OCI-LY1 (cell line): ENCODE measurements at regions not wholly inside any gene's neighbourhood (a gene's known extent, or its start where the extent isn't known, plus 50 kb on each side); places are given as distances from the start of the nearest gene placed in this dataset.

ENCODE experiments used
- H2AFZ ChIP-seq: fragments of 200-600 bp; sonication (generic), shearing (Covaris generic); 2 replicates; pipeline ENCODE4 v1.6.0; 2014; ENCODE audit warnings: antibody characterized with exemption, mild to moderate bottlenecking, low read length
- H3F3A ChIP-seq: fragments of 200-600 bp; sonication (generic), shearing (Covaris generic); 2 replicates; pipeline ENCODE4 v1.6.0; 2014; ENCODE audit warnings: mild to moderate bottlenecking, antibody characterized with exemption, low read length, moderate library complexity; ENCODE audit not compliant: insufficient read depth
- H3K27ac ChIP-seq: fragments of 200-600 bp; sonication (generic); 2 replicates; pipeline ENCODE4 v1.5.1; 2014; ENCODE audit warnings: low read length, mixed run types, mild to moderate bottlenecking, low read depth; ENCODE audit not compliant: poor library complexity, severe bottlenecking
- H3K27me3 ChIP-seq: fragments of 200-600 bp; sonication (generic); 2 replicates; pipeline ENCODE4 v1.6.0; 2014; ENCODE audit warnings: antibody characterized with exemption, mild to moderate bottlenecking, low read length, moderate library complexity; ENCODE audit not compliant: insufficient read depth
- H3K36me3 ChIP-seq: fragments of 200-600 bp; sonication (generic); 2 replicates; pipeline ENCODE4 v1.6.1; 2014; ENCODE audit warnings: mild to moderate bottlenecking, antibody characterized with exemption, low read length, moderate library complexity, mixed read lengths; ENCODE audit not compliant: insufficient read depth
- H3K4me1 ChIP-seq: fragments of 200-600 bp; sonication (generic); 2 replicates; pipeline ENCODE4 v1.5.1; 2014; ENCODE audit warnings: mild to moderate bottlenecking, low read length, moderate library complexity; ENCODE audit not compliant: insufficient read depth, severe bottlenecking
- H3K4me2 ChIP-seq: fragments of 200-600 bp; sonication (generic), shearing (Covaris generic); 2 replicates; pipeline ENCODE4 v1.6.1; 2014; ENCODE audit warnings: low read length
- H3K4me3 ChIP-seq: fragments of 200-600 bp; sonication (generic); 2 replicates; pipeline ENCODE4 v1.5.1; 2014; ENCODE audit warnings: low read length, low read depth, mild to moderate bottlenecking, mixed read lengths; ENCODE audit not compliant: poor library complexity, severe bottlenecking
- H3K79me2 ChIP-seq: fragments of 200-600 bp; shearing (Covaris generic); 2 replicates; pipeline ENCODE4 v1.6.1; 2016; ENCODE audit warnings: mixed run types, low read length, mixed read lengths; ENCODE audit not compliant: insufficient read depth
- H3K9ac ChIP-seq: fragments of 200-600 bp; sonication (generic), shearing (Covaris generic); 2 replicates; pipeline ENCODE4 v1.6.1; 2014; ENCODE audit warnings: mild to moderate bottlenecking, low read length, mixed read lengths
- H3K9me2 ChIP-seq: fragments of 200-600 bp; sonication (generic), shearing (Covaris generic); 2 replicates; pipeline ENCODE4 v1.6.1; 2014; ENCODE audit warnings: low read depth, mild to moderate bottlenecking, low read length, mixed read lengths
- H3K9me3 ChIP-seq: fragments of 200-600 bp; shearing (Covaris generic); 2 replicates; pipeline ENCODE4 v1.6.1; 2014; ENCODE audit warnings: low read length, mixed read lengths
- H4K20me1 ChIP-seq: fragments of 200-600 bp; sonication (generic), shearing (Covaris generic); 2 replicates; pipeline ENCODE4 v1.6.0; 2016; ENCODE audit warnings: mild to moderate bottlenecking, low read length; ENCODE audit not compliant: insufficient read depth
- CTCF ChIP-seq: fragments of 200-600 bp; sonication (generic), shearing (Covaris generic); IDR thresholded peaks from 2 replicates; pipeline ENCODE4 v1.5.1; 2017; ENCODE audit warnings: mild to moderate bottlenecking, antibody characterized with exemption, low read length, moderate library complexity, mixed read lengths
- EZH2 ChIP-seq: fragments of 200-600 bp; sonication (generic), shearing (Covaris generic); IDR thresholded peaks from 2 replicates; pipeline ENCODE4 v1.8.0; 2017; ENCODE audit warnings: borderline replicate concordance, mixed run types, mild to moderate bottlenecking, antibody characterized with exemption, low read length, moderate library complexity, mixed read lengths

GRCh38 chr11:103727262-103727661 lies 309.2 kb upstream of the DDI1 start:
- H4K20me1 ChIP-seq = no peaks in the 10 kb centered on the region
- no peaks in the 10 kb centered on the region for H3K79me2 ChIP-seq
- no peaks in the 10 kb centered on the region for H3K27me3 ChIP-seq
- H3K9ac ChIP-seq = no peak overlapping the region
- H3K4me3 ChIP-seq = no peak overlapping the region
- H3K9me2 ChIP-seq = no peaks in the 10 kb centered on the region
- TF ChIP-seq EZH2 = no peak
- no peak for TF ChIP-seq CTCF
- H2AFZ ChIP-seq = no peak overlapping the region
- H3K9me3 ChIP-seq = no peaks in the 10 kb centered on the region
- H3F3A ChIP-seq = no peaks in the 10 kb centered on the region
- H3K27ac ChIP-seq = no peak overlapping the region
- no peaks in the 10 kb centered on the region for H3K4me1 ChIP-seq
- H3K4me2 ChIP-seq = no peak overlapping the region
- no peaks in the 10 kb centered on the region for H3K36me3 ChIP-seq

- Histone ChIP-seq H3K4me3 (no peak overlapping the region), H3F3A (no peaks in the 10 kb centered on the region), H3K4me1 (no peaks in the 10 kb centered on the region), H3K27me3 (no peaks in the 10 kb centered on the region), H2AFZ (no peak overlapping the region), H4K20me1 (no peaks in the 10 kb centered on the region), H3K4me2 (no peak overlapping the region), H3K9ac (no peak overlapping the region), H3K9me2 (no peaks in the 10 kb centered on the region), H3K9me3 (no peaks in the 10 kb centered on the region), H3K36me3 (no peaks in the 10 kb centered on the region), H3K79me2 (no peaks in the 10 kb centered on the region), H3K27ac (no peak overlapping the region)
- no peak for TF ChIP-seq EZH2
These were observed 306.8 kb upstream of the DDI1 start for GRCh38 chr11:103729617-103730016.

DNA sequence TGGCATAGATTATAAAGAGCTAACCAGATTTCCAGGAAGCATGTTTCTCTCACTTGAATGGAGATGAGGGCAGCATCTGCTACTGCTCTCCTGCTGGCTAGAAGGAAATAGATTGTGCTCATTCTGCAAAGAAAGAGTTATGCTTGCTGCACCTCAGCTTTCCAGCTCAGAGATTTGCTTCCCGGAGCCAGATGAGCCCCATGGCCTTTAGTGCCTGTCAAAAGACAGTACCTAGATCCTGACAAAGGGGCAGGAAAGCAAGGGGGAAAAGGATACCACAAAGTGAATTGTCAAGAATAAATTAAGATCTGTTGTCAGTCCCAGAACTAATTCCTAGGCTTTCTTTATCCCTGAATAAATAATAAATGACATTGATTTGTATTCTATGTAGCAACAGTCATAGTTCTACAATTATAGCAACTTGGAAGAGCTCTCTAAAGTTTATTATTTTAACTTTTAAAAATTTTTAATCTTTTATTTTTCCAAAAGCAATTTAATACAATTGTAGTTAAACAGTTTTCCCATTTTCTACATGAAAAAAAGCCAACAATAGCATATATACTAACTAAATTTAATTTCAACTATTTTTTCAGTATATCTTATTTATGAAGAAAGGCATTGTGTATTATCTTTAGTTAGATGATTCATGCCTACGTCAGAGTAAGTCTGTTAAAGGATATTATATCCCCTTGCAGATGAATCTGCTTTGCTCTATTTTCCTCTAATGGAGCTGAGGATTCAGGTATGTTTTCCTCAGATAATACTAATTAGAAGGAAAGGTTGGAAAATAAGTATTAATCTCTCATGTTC lies 306.1 kb upstream of the DDI1 start:
- H3K4me1 ChIP-seq = no peaks in the 10 kb centered on the region
- TF ChIP-seq EZH2 (no peak), CTCF (no peak)
- H3F3A ChIP-seq = no peaks in the 10 kb centered on the region

GRCh38 chr11:103731670-103732069 lies 304.8 kb upstream of the DDI1 start:
- Histone ChIP-seq H3K79me2 (no peaks in the 10 kb centered on the region), H3K36me3 (no peaks in the 10 kb centered on the region), H3K27ac (no peak overlapping the region), H3K4me1 (no peaks in the 10 kb centered on the region), H2AFZ (no peak overlapping the region), H3K9me2 (no peaks in the 10 kb centered on the region), H3K27me3 (no peaks in the 10 kb centered on the region), H3K4me3 (no peak overlapping the region), H3K4me2 (no peak overlapping the region), H3F3A (no peaks in the 10 kb centered on the region), H4K20me1 (no peaks in the 10 kb centered on the region), H3K9me3 (no peaks in the 10 kb centered on the region), H3K9ac (no peak overlapping the region)
- TF ChIP-seq CTCF = no peak
- no peak for TF ChIP-seq EZH2

More for the DNA sequence above, 306.1 kb upstream of the DDI1 start:
- no peaks in the 10 kb centered on the region for H3K27me3 ChIP-seq
- no peak overlapping the region for H2AFZ ChIP-seq
- H3K4me2 ChIP-seq = no peak overlapping the region
- H3K79me2 ChIP-seq = no peaks in the 10 kb centered on the region
- no peak overlapping the region for H3K27ac ChIP-seq
- H3K9me2 ChIP-seq = no peaks in the 10 kb centered on the region
- H3K9me3 ChIP-seq = no peaks in the 10 kb centered on the region
- no peaks in the 10 kb centered on the region for H3K36me3 ChIP-seq
- no peak overlapping the region for H3K4me3 ChIP-seq
- H4K20me1 ChIP-seq = no peaks in the 10 kb centered on the region
- H3K9ac ChIP-seq = no peak overlapping the region
